Retinal pigment epithelial cell (primary cell): ENCODE measurements at regions not wholly inside any gene's neighbourhood (a gene's known extent, or its start where the extent isn't known, plus 50 kb on each side); places are given as distances from the start of the nearest gene placed in this dataset.

Experiments used
- DNase-seq: peaks from one replicate; pipeline ENCODE4 v3.0.0-alpha.2; 2010; ENCODE audit warnings: low read depth
- H3K4me3 ChIP-seq: 2 replicates; pipeline ENCODE4 v1.5.1; 2011; ENCODE audit warnings: mild to moderate bottlenecking, low read length, control low read depth, moderate library complexity
- TF ChIP-seq, protein P1 (sequence below): conservative IDR thresholded peaks from 2 replicates; pipeline ENCODE4 v1.5.1; 2011; ENCODE audit warnings: low read depth, low read length, control low read depth, inconsistent platforms

DNA sequence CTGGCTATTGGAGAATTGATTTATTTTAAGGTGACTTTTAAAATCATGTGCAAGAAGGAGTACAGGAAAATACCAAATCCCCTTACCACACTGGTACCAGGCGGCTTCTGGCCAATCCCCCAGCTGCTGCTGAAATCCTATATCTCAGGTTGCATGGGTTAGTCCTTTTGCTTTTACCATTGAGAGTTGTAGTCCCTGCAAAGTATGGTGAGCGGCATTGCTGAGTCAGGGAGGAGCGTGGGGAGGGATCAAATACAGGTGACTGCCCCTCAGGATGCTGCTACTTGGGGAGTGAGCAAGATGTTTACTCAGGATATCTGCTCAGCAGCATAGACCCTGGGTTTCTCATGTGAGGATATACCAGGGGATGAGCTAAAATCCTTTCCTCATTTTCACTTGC is 131.9 kb upstream of the STAC start:
- TF ChIP-seq, protein P1, sequence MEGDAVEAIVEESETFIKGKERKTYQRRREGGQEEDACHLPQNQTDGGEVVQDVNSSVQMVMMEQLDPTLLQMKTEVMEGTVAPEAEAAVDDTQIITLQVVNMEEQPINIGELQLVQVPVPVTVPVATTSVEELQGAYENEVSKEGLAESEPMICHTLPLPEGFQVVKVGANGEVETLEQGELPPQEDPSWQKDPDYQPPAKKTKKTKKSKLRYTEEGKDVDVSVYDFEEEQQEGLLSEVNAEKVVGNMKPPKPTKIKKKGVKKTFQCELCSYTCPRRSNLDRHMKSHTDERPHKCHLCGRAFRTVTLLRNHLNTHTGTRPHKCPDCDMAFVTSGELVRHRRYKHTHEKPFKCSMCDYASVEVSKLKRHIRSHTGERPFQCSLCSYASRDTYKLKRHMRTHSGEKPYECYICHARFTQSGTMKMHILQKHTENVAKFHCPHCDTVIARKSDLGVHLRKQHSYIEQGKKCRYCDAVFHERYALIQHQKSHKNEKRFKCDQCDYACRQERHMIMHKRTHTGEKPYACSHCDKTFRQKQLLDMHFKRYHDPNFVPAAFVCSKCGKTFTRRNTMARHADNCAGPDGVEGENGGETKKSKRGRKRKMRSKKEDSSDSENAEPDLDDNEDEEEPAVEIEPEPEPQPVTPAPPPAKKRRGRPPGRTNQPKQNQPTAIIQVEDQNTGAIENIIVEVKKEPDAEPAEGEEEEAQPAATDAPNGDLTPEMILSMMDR, result no peak
- H3K4me3 ChIP-seq, result no peak overlapping the region
- DNase-seq, result no peak

DNA sequence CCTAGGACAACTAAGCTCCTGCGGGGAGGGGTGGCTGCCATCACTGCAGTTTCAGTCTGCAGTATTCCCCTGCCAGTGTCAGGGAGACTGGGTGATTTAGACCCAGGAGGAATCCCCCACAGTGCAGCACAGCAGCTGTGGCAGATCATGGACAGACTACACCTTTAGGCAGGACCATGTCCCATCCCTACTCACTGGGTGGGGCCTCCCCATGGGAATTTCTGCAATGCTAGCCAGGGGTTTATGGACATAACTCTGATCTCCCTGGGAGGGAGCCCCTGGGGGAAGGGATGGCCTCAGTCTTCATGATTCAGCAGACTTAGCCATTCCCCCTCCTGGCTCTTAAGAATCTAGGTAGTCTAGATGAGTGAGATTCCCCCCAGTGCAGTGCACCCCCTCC is 130.1 kb upstream of the STAC start:
- TF ChIP-seq, protein P1, result no peak
- no peak for DNase-seq
- H3K4me3 ChIP-seq, result no peak overlapping the region

DNA sequence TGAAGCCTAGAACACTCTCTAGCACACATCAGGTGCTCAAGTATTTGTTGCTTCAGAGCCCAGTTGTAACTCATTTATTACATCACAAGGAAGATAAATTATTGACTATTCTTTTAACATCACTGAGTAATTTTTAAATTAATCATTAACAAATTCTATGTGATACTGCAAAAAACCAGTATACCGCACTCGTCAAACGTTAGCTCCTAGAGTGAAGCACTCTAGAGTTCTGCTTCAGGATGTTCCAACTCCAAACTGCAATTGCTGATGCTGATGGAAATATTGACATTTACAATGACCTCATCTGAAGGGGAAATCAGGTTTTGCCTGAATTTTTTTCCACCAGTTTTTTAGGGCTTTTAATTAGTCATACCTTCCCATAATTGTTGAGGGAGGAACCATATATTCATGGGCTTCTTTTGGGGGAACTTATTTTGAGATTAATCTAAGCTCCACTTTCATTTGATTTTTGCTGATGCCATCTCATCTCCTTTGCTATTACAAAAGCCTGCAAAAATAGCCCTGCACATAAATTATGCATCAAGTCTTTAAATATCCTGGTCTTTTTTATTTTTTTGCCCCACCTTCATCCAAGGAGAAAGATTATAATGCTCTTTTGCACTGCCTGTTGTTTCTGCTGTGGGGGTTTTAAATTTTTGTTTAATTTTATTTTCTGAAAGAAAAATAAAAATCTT is 123.0 kb upstream of the STAC start:
- DNase-seq, result no peak
- TF ChIP-seq, protein P1, result no peak
- H3K4me3 ChIP-seq, result no peak overlapping the region

DNA sequence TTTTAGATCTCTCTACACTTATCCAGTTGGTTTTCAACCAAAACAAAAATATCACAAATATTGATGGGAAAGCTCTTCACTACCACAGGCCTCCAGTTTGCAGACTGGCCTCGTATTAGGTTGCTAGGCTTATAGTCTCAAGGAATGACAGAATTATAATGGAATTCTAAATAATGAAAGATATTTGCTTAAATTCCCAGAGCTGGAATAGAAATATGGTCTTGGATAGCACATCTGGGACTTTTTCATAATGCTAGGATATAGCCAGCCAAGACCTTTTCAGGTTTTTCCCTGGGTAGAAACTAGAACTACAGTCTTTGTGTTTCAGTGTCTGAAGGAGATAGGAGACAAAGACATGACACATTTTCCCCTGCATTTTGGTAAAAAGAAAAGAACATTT is 121.9 kb upstream of the STAC start:
- H3K4me3 ChIP-seq, result no peak overlapping the region
- no peak for DNase-seq
- TF ChIP-seq, protein P1, result no peak

DNA sequence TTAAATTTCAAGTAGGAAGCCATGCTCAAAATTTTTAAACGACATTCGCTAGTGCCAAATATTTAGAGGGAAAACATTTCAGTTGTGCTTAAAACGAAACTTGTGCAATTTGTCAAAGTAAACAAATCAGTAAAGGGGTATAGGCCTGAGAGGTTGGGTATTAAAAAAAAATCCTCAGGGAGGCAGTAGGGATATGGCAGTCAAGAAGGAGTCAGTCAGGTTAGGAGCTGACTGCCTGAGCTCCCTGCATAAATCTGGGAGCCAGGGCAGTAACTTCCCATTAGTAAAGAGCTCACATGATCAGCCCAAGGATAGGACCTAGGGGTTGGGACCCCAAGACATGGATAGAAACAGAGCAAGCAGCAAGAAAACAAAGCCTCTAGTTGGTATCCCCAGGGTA is 120.7 kb upstream of the STAC start:
- DNase-seq, result no peak
- TF ChIP-seq, protein P1, result no peak
- H3K4me3 ChIP-seq, result no peak overlapping the region

DNA sequence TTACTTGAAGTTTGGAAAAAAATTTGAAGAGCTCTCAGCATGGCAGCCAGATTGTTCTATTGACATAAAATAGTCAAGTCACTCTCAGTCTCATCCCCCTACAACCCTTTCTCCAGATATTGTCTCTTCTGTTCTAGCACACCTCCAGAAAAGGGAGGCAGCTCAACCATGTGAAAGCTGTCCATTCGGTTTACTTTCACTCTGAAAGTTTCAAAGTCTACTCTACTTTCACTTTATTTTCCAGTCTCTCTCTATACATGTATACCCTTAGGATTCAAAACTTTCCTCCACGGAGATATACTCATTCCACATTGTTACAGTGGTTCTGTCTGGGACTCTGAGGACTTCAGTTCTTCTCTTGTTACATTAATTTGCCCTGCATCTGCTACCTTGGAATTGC is 111.0 kb upstream of the STAC start:
- TF ChIP-seq, protein P1, result no peak
- H3K4me3 ChIP-seq, result no peak overlapping the region
- DNase-seq, result no peak

DNA sequence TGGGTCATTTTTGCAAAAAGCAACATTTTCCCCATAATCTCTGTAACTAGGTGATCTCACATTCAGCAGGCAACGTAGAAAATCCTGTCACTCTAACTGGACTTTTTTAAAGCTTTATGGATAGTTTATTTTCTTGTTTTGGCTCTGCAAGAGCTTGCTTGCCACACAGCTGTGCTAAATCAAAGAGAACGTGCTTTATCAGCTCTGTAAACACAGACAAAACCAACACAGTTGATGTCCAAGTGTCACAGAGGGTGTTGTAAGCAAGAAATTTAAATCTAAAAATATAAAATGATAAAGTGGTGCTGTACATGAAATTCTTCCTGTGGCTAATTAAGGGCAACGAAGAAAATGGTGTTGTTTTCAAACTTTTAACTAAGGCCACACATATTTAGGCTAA is 97.5 kb upstream of the STAC start:
- TF ChIP-seq, protein P1, result no peak
- no peak for DNase-seq
- no peak overlapping the region for H3K4me3 ChIP-seq
